CD4-positive, CD25-positive, alpha-beta regulatory T cell (primary cell): ENCODE measurements at regions not wholly inside any gene's neighbourhood (a gene's known extent, or its start where the extent isn't known, plus 50 kb on each side); places are given as distances from the start of the nearest gene placed in this dataset.

Experiments
- ATAC-seq, 2 donors: fragments of 150-1000 bp; cut with Tn5 transposase; one replicate each; pipeline ENCODE4 v1.10.0; 2021; ENCODE audit warnings: low read depth in 2 of 2, moderate number of reproducible peaks in 2 of 2, moderate library complexity in 1 of 2
- DNase-seq, 3 donors: peaks; one replicate each; pipeline versions ENCODE4 v3.0.0 to v3.0.0-alpha.2; 2012 to 2022; ENCODE audit warnings: mixed read lengths in 1 of 3
- H3K27ac ChIP-seq: one replicate; pipeline ENCODE4 v1.7.0; 2013; ENCODE audit warnings: mild to moderate bottlenecking, low read length; ENCODE audit not compliant: insufficient read depth, poor library complexity, severe bottlenecking
- H3K27me3 ChIP-seq: one replicate; pipeline ENCODE4 v1.7.0; 2013; ENCODE audit warnings: low read length; ENCODE audit not compliant: control insufficient read depth, insufficient read depth
- H3K36me3 ChIP-seq: one replicate; pipeline ENCODE4 v1.7.0; 2013; ENCODE audit warnings: mild to moderate bottlenecking, low read length, moderate library complexity; ENCODE audit not compliant: control insufficient read depth, insufficient read depth
- H3K4me1 ChIP-seq: 2 replicates; pipeline ENCODE4 v1.7.0; 2013; ENCODE audit warnings: mild to moderate bottlenecking, low read length; ENCODE audit not compliant: insufficient read depth, control insufficient read depth, poor library complexity, severe bottlenecking
- H3K4me3 ChIP-seq: one replicate; pipeline ENCODE4 v1.7.0; 2013; ENCODE audit warnings: low read depth, mild to moderate bottlenecking, low read length, moderate library complexity
- H3K9me3 ChIP-seq, 2 experiments: 1 replicate in 1 of 2; 2 replicates in 1 of 2; pipeline ENCODE4 v1.7.0; 2013; ENCODE audit warnings: low read length in 2 of 2, mild to moderate bottlenecking in 1 of 2, moderate library complexity in 1 of 2; ENCODE audit not compliant: control insufficient read depth in 2 of 2
- H3K27ac Mint-ChIP-seq, 3 donors: one replicate each; pipeline ENCODE4 v1.8.0; 2020 to 2022; ENCODE audit warnings: mild to moderate bottlenecking in 3 of 3, mixed read lengths in 3 of 3, moderate library complexity in 2 of 3
- H3K27me3 Mint-ChIP-seq: one replicate; pipeline ENCODE4 v1.8.0; 2022; ENCODE audit warnings: mild to moderate bottlenecking, mixed read lengths
- H3K36me3 Mint-ChIP-seq: one replicate; pipeline ENCODE4 v1.8.0; 2020; ENCODE audit warnings: mixed read lengths
- H3K4me1 Mint-ChIP-seq, 4 donors: one replicate each; pipeline ENCODE4 v1.8.0; 2020 to 2022; ENCODE audit warnings: mixed read lengths in 4 of 4, mild to moderate bottlenecking in 1 of 4
- H3K4me3 Mint-ChIP-seq, 4 donors: one replicate each; pipeline ENCODE4 v1.8.0; 2020 to 2022; ENCODE audit warnings: mild to moderate bottlenecking in 4 of 4, mixed read lengths in 4 of 4, moderate library complexity in 3 of 4
- H3K9me3 Mint-ChIP-seq, 7 donors: one replicate each; pipeline ENCODE4 v1.8.0; 2020 to 2022; ENCODE audit warnings: mixed read lengths in 7 of 7, mild to moderate bottlenecking in 3 of 7, moderate library complexity in 2 of 7

DNA sequence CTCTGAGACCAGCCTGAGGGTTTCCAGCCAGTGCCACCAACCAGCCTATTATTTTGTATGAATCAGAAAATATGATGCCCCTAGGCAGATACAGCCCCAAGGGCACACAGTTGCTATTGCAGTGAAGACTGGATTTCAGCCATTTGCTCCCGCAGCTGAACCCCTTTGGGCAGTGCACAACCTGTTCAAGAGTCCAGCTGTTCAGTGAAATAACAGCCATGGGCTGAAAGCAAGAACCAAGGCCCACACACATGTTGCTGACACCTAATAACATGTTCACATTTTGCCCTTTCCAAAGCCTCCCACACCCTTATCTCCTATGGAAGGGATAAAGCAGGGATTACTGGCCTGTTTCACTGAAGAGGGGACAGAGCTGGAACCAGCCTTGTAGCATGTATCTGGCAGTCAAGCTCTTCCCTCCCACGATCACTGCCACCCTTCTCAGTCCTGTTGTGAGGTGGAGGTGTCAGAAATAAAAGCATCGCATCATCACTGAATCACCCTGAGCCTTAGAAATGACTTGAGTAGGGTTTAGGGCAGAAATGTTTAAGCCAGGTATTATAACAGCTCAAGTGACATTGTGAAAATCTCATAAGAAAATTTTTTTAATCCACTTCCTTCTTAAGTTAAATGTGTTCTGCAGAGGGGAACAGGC is 137.1 kb upstream of the FSTL4 start:
- H3K4me3 ChIP-seq: no peak overlapping the region
- H3K27ac ChIP-seq: no peak overlapping the region
- H3K27ac Mint-ChIP-seq: no peak overlapping the region
- no peak for DNase-seq
- no peaks in the 10 kb centered on the region for H3K27me3 ChIP-seq
- no peaks in the 10 kb centered on the region for H3K9me3 ChIP-seq
- H3K27me3 Mint-ChIP-seq: peaks cover 20% of the 10 kb centered on the region
- no peaks in the 10 kb centered on the region for H3K4me1 ChIP-seq
- no peak overlapping the region for H3K4me3 Mint-ChIP-seq
- no peaks in the 10 kb centered on the region for H3K4me1 Mint-ChIP-seq
- ATAC-seq: no peak
- H3K36me3 Mint-ChIP-seq: no peaks in the 10 kb centered on the region
- no peaks in the 10 kb centered on the region for H3K36me3 ChIP-seq
- peaks cover 0 to 1% (median 0%) of the 10 kb centered on the region in 7 donors for H3K9me3 Mint-ChIP-seq

DNA sequence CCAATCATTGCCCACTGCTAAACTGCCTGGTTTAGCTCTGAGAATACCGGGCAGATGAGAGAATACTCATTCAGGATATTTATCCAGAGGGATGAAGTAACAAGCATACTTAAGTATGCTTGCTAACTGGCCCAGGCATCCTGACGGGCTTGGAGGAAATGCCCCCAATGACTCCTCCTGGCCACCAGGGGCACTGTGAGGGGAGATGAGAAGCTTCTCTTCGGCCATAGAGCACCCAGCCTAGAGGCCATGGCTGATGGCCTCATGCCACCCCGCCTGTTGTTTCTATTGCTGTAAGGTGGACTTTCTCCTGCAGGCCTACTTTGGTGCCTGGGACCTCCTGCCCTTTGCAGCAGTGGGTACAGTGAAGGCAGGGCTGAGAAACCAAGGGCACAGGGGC is 134.5 kb upstream of the FSTL4 start:
- Mint-ChIP-seq H3K27ac (no peak overlapping the region), H3K9me3 (peaks cover 0 to 1% (median 0%) of the 10 kb centered on the region in 7 donors), H3K4me1 (no peaks in the 10 kb centered on the region), H3K36me3 (no peaks in the 10 kb centered on the region), H3K27me3 (peaks cover 25% of the 10 kb centered on the region), H3K4me3 (no peak overlapping the region)
- peak in 1 of 3 donors; percentile 28 for DNase-seq
- Histone ChIP-seq H3K27me3 (no peaks in the 10 kb centered on the region), H3K4me1 (no peaks in the 10 kb centered on the region), H3K9me3 (no peaks in the 10 kb centered on the region), H3K4me3 (no peak overlapping the region), H3K27ac (no peak overlapping the region), H3K36me3 (no peaks in the 10 kb centered on the region)
- no peak for ATAC-seq

DNA sequence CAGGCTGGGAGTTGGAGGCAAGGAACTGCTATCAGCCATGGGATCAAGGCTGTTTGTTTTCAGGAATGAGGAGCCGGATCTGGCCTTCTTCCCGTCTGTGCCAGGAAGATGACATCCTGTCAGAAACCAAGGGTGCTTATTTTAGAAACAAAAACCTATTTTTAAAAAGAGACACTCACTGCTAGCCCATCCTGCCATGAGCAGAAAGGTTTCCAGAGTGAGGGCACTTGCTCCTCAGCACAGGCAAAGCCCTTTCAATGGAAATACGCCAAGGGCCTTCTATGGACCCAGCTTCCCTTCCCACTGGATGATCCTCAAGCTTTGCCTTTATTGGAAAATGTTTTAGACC is 132.6 kb upstream of the FSTL4 start:
- DNase-seq: no peak
- H3K4me3 Mint-ChIP-seq: no peak overlapping the region
- peaks cover 18% of the 10 kb centered on the region for H3K27me3 Mint-ChIP-seq
- no peak for ATAC-seq
- Histone ChIP-seq H3K4me1 (no peaks in the 10 kb centered on the region), H3K4me3 (no peak overlapping the region), H3K9me3 (no peaks in the 10 kb centered on the region), H3K27me3 (no peaks in the 10 kb centered on the region), H3K27ac (no peak overlapping the region), H3K36me3 (no peaks in the 10 kb centered on the region)
- no peak overlapping the region for H3K27ac Mint-ChIP-seq
- H3K9me3 Mint-ChIP-seq: peaks cover 0 to 1% (median 0%) of the 10 kb centered on the region in 7 donors
- no peaks in the 10 kb centered on the region for H3K4me1 Mint-ChIP-seq
- no peaks in the 10 kb centered on the region for H3K36me3 Mint-ChIP-seq

DNA sequence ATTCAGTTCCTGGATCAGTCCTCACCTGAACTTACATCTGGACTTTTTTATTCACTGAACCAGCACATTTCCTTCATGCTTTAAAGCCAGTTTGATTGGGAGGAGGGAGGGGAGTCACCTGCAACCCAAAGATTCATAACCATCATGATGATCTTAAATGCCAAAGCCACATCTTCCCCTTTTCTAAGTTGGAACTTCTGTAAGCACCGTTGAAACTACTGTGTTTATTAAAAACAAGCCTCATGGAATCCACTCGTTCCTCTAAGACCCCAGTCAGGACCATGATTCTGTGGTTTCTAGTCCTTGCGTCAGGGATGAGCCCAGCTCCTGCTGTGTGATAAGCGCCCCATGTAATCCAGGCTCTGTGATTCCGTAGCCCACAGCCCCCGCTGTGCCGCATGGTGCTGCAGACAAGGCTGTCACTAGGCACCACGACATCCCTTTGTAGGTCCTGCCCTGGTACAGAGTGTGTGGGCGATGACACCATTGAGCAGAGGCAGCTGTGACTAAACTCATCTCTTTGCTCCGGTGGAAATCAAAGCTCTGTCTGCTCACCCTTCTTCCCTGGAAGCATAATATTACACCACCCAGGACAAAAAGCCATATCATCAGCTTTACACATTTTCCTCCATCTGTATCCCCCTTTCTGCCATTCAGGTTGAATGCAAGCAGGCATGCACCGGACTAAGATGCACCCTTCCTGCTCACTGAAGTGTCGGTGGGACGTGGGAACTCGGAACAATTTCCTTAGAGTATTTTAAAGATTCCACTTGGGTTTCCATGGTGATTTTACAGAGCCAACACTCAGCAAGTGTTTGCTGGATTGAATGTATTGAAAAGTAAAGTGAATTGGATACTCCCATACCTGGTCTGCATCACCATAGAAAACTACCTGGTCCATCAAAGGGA is 132.0 kb upstream of the FSTL4 start:
- H3K27ac ChIP-seq: no peak overlapping the region
- H3K27me3 ChIP-seq: no peaks in the 10 kb centered on the region
- no peaks in the 10 kb centered on the region for H3K9me3 ChIP-seq
- Mint-ChIP-seq H3K27me3 (peaks cover 18% of the 10 kb centered on the region), H3K36me3 (no peaks in the 10 kb centered on the region), H3K4me3 (no peak overlapping the region), H3K4me1 (no peaks in the 10 kb centered on the region), H3K9me3 (peaks cover 0 to 1% (median 0%) of the 10 kb centered on the region in 7 donors), H3K27ac (no peak overlapping the region)
- DNase-seq: no peak
- H3K4me1 ChIP-seq: no peaks in the 10 kb centered on the region
- H3K4me3 ChIP-seq: no peak overlapping the region
- H3K36me3 ChIP-seq: no peaks in the 10 kb centered on the region
- ATAC-seq: no peak

DNA sequence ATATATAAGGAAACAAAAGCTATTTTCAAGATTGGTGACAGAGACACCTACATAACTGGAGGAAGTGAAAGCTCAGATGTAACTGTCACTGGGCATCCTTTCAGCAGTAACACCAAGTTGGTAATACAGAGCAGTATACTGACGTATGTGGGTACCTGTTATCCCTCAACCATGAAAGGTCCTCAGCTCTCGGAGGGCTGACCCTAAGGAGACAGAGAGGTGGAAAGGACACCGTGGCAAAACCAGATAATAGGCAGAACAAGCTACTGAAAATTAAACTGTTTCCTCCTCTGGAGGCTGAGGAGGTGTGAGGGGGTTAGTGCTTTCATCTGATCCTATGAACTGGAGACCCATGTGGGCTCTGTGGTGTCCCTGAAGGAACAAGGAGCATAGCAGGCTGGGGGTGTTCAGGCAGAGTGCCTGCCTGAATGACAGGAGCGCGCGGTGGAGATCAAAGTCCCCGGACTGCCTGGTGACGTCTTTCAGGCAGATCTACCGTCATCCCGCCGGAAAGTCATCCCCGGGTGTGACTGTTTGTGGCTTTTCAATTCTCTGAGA is 130.2 kb upstream of the FSTL4 start:
- H3K27ac Mint-ChIP-seq: no peak overlapping the region
- no peaks in the 10 kb centered on the region for H3K9me3 ChIP-seq
- H3K36me3 Mint-ChIP-seq: no peaks in the 10 kb centered on the region
- H3K4me3 Mint-ChIP-seq: no peak overlapping the region
- H3K4me1 ChIP-seq: no peaks in the 10 kb centered on the region
- H3K27ac ChIP-seq: no peak overlapping the region
- DNase-seq (no peak), ATAC-seq (no peak)
- H3K4me3 ChIP-seq: no peak overlapping the region
- H3K4me1 Mint-ChIP-seq: no peaks in the 10 kb centered on the region
- H3K36me3 ChIP-seq: no peaks in the 10 kb centered on the region
- peaks cover 7% of the 10 kb centered on the region for H3K27me3 Mint-ChIP-seq
- H3K27me3 ChIP-seq: no peaks in the 10 kb centered on the region
- H3K9me3 Mint-ChIP-seq: no peaks in the 10 kb centered on the region

DNA sequence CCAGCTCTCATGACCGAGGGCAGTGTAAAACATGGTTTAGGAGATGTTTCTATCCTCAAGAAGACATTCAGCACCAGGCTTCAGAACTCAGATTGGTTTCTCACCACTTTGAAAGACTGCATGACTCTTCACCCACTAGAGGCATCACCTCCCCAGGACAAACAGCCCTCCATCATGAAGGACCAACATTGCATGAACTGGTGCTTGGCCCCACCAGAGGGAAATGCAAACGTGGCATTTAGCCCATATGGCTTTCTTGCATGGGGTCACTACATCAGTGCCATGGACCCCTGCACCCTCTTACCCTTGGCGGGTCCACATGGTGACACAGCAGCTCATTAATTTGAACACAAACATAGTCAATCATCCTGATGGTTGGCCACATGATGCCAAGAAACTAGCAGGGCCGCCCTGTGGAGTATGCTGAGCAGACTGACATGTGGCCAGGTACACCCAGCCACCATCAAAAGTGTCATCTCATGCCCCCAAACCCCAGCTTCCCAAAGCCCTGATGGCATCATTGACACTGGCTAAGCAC is 129.5 kb upstream of the FSTL4 start:
- no peak overlapping the region for H3K27ac Mint-ChIP-seq
- Histone ChIP-seq H3K9me3 (no peaks in the 10 kb centered on the region), H3K4me3 (no peak overlapping the region), H3K4me1 (no peaks in the 10 kb centered on the region), H3K36me3 (no peaks in the 10 kb centered on the region), H3K27ac (no peak overlapping the region), H3K27me3 (no peaks in the 10 kb centered on the region)
- H3K4me1 Mint-ChIP-seq: no peaks in the 10 kb centered on the region
- peaks cover 6% of the 10 kb centered on the region for H3K27me3 Mint-ChIP-seq
- peaks cover 0 to 1% (median 0%) of the 10 kb centered on the region in 7 donors for H3K9me3 Mint-ChIP-seq
- no peaks in the 10 kb centered on the region for H3K36me3 Mint-ChIP-seq
- no peak overlapping the region for H3K4me3 Mint-ChIP-seq
- ATAC-seq (no peak), DNase-seq (no peak)

DNA sequence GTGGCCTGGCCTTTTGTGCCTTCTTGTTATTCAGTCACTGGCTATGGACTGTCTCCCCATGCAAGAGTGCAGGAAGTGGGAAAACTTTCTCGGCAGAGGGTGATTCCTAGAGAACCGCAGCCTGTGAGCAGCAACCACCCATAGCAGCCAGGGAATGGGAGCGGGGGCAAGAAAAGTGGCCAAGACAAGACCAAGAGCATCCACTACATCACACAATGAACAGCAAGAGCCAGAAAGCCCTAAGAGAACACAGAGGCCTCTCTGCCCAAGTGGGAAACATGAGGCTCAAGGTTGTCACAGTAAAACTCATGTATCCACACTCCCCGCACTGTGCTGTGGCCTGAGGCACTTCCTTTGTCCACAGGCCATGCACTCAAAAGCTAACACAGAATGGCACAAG is 129.1 kb upstream of the FSTL4 start:
- peaks cover 0 to 1% (median 0%) of the 10 kb centered on the region in 7 donors for H3K9me3 Mint-ChIP-seq
- ATAC-seq: no peak
- Histone ChIP-seq H3K9me3 (no peaks in the 10 kb centered on the region), H3K4me1 (no peaks in the 10 kb centered on the region), H3K27ac (no peak overlapping the region), H3K27me3 (no peaks in the 10 kb centered on the region), H3K36me3 (no peaks in the 10 kb centered on the region), H3K4me3 (no peak overlapping the region)
- no peaks in the 10 kb centered on the region for H3K4me1 Mint-ChIP-seq
- DNase-seq: no peak
- no peaks in the 10 kb centered on the region for H3K36me3 Mint-ChIP-seq
- peaks cover 6% of the 10 kb centered on the region for H3K27me3 Mint-ChIP-seq
- H3K4me3 Mint-ChIP-seq: no peak overlapping the region
- H3K27ac Mint-ChIP-seq: no peak overlapping the region
